ENCODE measurements at regions not wholly inside any gene's neighbourhood (a gene's known extent, or its start where the extent isn't known, plus 50 kb on each side); places are given as distances from the start of the nearest gene placed in this dataset.

DNA sequence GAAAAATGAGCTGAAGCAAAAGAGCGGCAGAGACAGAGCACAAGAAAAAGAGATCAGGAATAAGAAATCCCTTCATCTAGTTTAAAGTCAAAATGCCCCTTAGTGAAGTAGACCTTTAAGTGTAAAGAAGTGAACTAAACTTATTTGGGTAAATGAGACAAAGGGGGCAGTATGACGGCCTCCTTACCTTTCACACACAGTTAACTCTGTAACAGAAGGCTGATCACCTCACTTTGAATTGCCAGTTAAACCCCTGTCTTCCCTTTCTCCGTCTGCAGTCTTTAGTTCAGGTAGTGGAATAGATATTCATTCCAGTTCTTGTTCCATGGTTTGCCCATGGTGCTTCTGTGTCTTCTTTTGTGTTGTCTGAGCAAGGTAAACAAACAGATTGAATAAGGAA lies 1029.8 kb downstream of the DIAPH3 start:
- Histone ChIP-seq H3K4me3 (replicated peaks; ENCODE audit: low read depth, low read length) (no peak overlapping the region), H3K36me3 (ENCODE audit: control insufficient read depth, insufficient read depth, low read length) (no peaks in the 10 kb centered on the region), H3K27me3 (replicated peaks; ENCODE audit: control insufficient read depth, insufficient read depth, low read length) (no peaks in the 10 kb centered on the region)
- TF ChIP-seq, protein P1, sequence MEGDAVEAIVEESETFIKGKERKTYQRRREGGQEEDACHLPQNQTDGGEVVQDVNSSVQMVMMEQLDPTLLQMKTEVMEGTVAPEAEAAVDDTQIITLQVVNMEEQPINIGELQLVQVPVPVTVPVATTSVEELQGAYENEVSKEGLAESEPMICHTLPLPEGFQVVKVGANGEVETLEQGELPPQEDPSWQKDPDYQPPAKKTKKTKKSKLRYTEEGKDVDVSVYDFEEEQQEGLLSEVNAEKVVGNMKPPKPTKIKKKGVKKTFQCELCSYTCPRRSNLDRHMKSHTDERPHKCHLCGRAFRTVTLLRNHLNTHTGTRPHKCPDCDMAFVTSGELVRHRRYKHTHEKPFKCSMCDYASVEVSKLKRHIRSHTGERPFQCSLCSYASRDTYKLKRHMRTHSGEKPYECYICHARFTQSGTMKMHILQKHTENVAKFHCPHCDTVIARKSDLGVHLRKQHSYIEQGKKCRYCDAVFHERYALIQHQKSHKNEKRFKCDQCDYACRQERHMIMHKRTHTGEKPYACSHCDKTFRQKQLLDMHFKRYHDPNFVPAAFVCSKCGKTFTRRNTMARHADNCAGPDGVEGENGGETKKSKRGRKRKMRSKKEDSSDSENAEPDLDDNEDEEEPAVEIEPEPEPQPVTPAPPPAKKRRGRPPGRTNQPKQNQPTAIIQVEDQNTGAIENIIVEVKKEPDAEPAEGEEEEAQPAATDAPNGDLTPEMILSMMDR (IDR thresholded peaks at IDR 0.05; ENCODE audit: insufficient read depth, low read length, poor library complexity, severe bottlenecking): no peak
- no peak for DNase-seq (ENCODE audit: extremely low read depth, insufficient read length)

DNA sequence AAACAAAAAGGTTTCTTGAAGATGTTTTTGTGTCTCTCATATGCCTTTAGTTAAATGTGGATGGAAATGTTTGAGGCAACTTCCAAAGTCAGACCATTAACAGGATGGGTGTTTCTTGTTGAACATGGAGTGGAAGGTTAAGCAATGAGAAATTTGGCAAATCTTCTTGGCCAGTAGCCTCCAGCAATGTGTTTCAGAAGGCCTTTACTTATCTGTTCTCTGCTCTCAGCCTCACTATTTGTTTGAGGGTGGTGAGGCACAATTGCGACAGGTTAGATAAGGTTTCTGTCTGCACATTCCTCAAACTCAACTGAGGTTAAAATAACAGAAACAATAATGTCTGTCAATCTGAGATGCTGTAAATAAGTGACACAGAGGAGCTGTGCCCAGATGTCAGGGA lies 1019.0 kb downstream of the DIAPH3 start:
- TF ChIP-seq, protein P1 (IDR thresholded peaks at IDR 0.05; ENCODE audit: insufficient read depth, low read length, poor library complexity, severe bottlenecking): no peak
- no peak overlapping the region for H3K4me3 ChIP-seq (replicated peaks; ENCODE audit: low read depth, low read length)
- no peaks in the 10 kb centered on the region for H3K27me3 ChIP-seq (replicated peaks; ENCODE audit: control insufficient read depth, insufficient read depth, low read length)
- no peaks in the 10 kb centered on the region for H3K36me3 ChIP-seq (ENCODE audit: control insufficient read depth, insufficient read depth, low read length)
- DNase-seq (ENCODE audit: extremely low read depth, insufficient read length): no peak

DNA sequence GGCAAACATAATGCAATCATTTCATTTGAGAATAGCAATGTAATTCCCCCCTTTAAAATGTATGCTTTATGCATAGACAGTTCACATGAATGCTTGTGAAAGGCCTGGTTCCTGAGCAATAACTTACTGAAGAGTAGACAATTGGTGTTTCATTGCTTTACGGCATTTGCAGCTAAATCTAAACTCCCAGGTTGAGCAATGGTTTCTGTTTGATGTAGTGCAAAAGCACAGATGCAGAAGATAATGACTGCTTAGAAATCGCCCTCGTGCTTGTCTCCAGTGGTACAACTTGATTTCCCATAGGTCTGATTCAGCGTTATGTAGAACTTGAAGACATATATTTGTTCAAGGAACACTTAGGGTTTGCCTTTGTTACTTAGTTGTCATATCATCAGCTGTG lies 1018.3 kb downstream of the DIAPH3 start:
- no peaks in the 10 kb centered on the region for H3K36me3 ChIP-seq (ENCODE audit: control insufficient read depth, insufficient read depth, low read length)
- no peak for DNase-seq (ENCODE audit: extremely low read depth, insufficient read length)
- no peaks in the 10 kb centered on the region for H3K27me3 ChIP-seq (replicated peaks; ENCODE audit: control insufficient read depth, insufficient read depth, low read length)
- no peak overlapping the region for H3K4me3 ChIP-seq (replicated peaks; ENCODE audit: low read depth, low read length)
- TF ChIP-seq, protein P1 (IDR thresholded peaks at IDR 0.05; ENCODE audit: insufficient read depth, low read length, poor library complexity, severe bottlenecking): no peak

DNA sequence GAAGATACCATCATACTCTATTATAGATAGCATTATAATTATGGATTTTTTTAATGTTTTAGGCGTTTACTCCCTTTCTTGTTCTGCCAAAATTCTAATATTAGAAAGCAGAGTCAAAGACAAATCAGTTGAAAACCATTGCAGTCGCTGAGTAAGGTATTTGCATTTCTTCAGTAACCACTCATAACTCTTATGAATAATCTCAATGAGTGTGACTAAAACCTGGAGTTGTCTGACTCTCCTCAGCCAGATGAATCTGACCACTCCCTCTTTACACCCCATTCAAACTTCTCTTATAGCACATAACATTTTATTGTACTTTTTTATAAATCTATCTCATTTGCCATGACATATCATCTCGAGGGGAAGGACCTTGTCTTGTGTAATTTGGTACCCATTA lies 1006.5 kb downstream of the DIAPH3 start:
- no peak for DNase-seq (ENCODE audit: extremely low read depth, insufficient read length)
- Histone ChIP-seq H3K27me3 (replicated peaks; ENCODE audit: control insufficient read depth, insufficient read depth, low read length) (no peaks in the 10 kb centered on the region), H3K4me3 (replicated peaks; ENCODE audit: low read depth, low read length) (no peak overlapping the region), H3K36me3 (ENCODE audit: control insufficient read depth, insufficient read depth, low read length) (no peaks in the 10 kb centered on the region)
- TF ChIP-seq, protein P1 (IDR thresholded peaks at IDR 0.05; ENCODE audit: insufficient read depth, low read length, poor library complexity, severe bottlenecking): no peak

DNA sequence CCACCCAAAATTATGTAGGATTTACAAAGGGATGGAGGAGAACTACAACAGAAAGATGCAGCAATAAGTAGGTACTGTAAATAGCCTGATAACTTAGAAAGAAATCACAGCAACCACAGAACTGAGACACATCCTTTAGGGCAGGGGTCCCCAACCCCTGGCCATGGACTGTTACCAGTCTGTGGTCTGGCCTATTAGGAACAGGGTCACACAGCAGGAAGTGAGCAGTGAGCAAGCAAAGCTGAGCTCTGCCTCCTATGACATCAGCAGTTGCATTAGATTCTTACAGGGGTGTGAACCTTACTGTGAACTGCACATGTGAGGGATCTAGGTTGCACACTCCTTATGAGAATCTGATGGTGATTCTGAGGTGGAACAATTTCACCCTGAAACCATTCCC lies 997.6 kb downstream of the DIAPH3 start:
- Histone ChIP-seq H3K27me3 (replicated peaks; ENCODE audit: control insufficient read depth, insufficient read depth, low read length) (no peaks in the 10 kb centered on the region), H3K36me3 (ENCODE audit: control insufficient read depth, insufficient read depth, low read length) (no peaks in the 10 kb centered on the region), H3K4me3 (replicated peaks; ENCODE audit: low read depth, low read length) (no peak overlapping the region)
- DNase-seq (ENCODE audit: extremely low read depth, insufficient read length): no peak
- TF ChIP-seq, protein P1 (IDR thresholded peaks at IDR 0.05; ENCODE audit: insufficient read depth, low read length, poor library complexity, severe bottlenecking): no peak

DNA sequence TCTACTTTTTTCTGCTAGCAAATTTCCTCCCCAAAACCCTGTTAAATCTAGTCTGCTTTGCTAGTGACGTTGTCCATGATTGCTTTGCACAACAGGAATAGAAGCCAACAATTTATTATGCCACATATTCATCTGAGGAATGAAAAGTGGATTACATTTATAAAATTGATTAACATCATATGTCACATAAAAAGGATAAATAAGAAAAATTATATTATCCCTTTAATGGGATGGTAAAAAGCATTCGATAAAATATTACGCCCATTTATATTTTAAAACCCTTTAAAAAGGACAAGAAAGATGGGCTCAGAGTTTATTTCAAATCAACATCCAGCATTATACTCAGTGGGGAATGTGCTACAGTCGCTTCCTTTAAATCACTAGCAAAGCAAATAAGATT lies 991.7 kb downstream of the DIAPH3 start:
- DNase-seq (ENCODE audit: extremely low read depth, insufficient read length): no peak
- no peak overlapping the region for H3K4me3 ChIP-seq (replicated peaks; ENCODE audit: low read depth, low read length)
- TF ChIP-seq, protein P1 (IDR thresholded peaks at IDR 0.05; ENCODE audit: insufficient read depth, low read length, poor library complexity, severe bottlenecking): no peak
- H3K36me3 ChIP-seq (ENCODE audit: control insufficient read depth, insufficient read depth, low read length): no peaks in the 10 kb centered on the region
- H3K27me3 ChIP-seq (replicated peaks; ENCODE audit: control insufficient read depth, insufficient read depth, low read length): no peaks in the 10 kb centered on the region

All from GM06990 (cell line).